HCT116 (cell line): ENCODE measurements at regions not wholly inside any gene's neighbourhood (a gene's known extent, or its start where the extent isn't known, plus 50 kb on each side); places are given as distances from the start of the nearest gene placed in this dataset.

Source experiments
- ATAC-seq: fragments of 200-7000 bp; cut with Tn5 transposase; 2 replicates; pipeline ENCODE4 v1.9.1; 2020; ENCODE audit warnings: mild to moderate bottlenecking, moderate library complexity
- BruUV-seq: library from RNA; stranded (reverse); fragments of 400-500 nt; replicated peaks from 2 replicates; lab custom pipeline; 2021; lab: Mats Ljungman, UMichigan
- CTCF ChIA-PET: fragments of 300-600 bp; sonication (Branson Sonifier 250); formaldehyde crosslinking; loops from one replicate; lab custom pipeline; 2021; ENCODE audit warnings: antibody characterized with exemption; lab: Charles Lee
- POLR2A ChIA-PET: fragments of 300-600, 350-600 bp; sonication (Branson Sonifier 250); formaldehyde crosslinking; loops from one replicate; lab custom pipeline; 2021; ENCODE audit warnings: antibody characterized with exemption; lab: Charles Lee
- RAD21 ChIA-PET, 2 experiments: fragments of 300-600 bp; sonication (Branson Sonifier 250); formaldehyde crosslinking; loops; one replicate each; lab custom pipeline; 2023; ENCODE audit warnings: low total read pairs in 2 of 2; ENCODE audit not compliant: uncharacterized antibody in 2 of 2, unreplicated experiment in 2 of 2, low non-redundant PET in 1 of 2; lab: Charles Lee
- DNase-seq: peaks from one replicate; pipeline ENCODE4 v3.0.0-alpha.2; 2010; ENCODE audit warnings: low read depth, low spot score
- H2AFZ ChIP-seq: fragments of 200-600 bp; shearing (Covaris generic), sonication (generic); 2 replicates; pipeline ENCODE4 v1.6.1; 2017; ENCODE audit warnings: low read depth, mixed run types, mixed read lengths, antibody characterized with exemption, low read length; ENCODE audit not compliant: poor library complexity, severe bottlenecking
- H3K27ac ChIP-seq: 2 replicates; pipeline ENCODE4 v1.5.1; 2012; ENCODE audit warnings: low read depth, low read length
- H3K27me3 ChIP-seq: fragments of 200-600 bp; sonication (generic); 2 replicates; pipeline ENCODE4 v1.6.1; 2016; ENCODE audit warnings: mixed run types, low read length, mixed read lengths; ENCODE audit not compliant: insufficient read depth
- H3K36me3 ChIP-seq, 2 experiments: fragments of 200-500 bp in 1 of 2; fragments of 200-600 bp in 1 of 2; sonication (Bioruptor generic) in 1 of 2; sonication (generic) in 1 of 2; 2 replicates each; pipeline versions ENCODE4 v1.5.1 to v1.6.1; 2014 to 2016; ENCODE audit warnings: low read length in 2 of 2, inconsistent platforms in 1 of 2, mixed read lengths in 1 of 2, mixed run types in 1 of 2; ENCODE audit not compliant: insufficient read depth in 2 of 2, control insufficient read depth in 1 of 2
- H3K4me1 ChIP-seq, 2 experiments: fragments of 200-600 bp in 1 of 2; sonication (generic) in 1 of 2; 2 replicates each; pipeline versions ENCODE4 v1.5.1 to v1.6.1; 2012 to 2017; ENCODE audit warnings: low read length in 2 of 2, inconsistent platforms in 1 of 2, mild to moderate bottlenecking in 1 of 2, mixed read lengths in 1 of 2, mixed run types in 1 of 2, moderate library complexity in 1 of 2; ENCODE audit not compliant: insufficient read depth in 2 of 2, control insufficient read depth in 1 of 2
- H3K4me2 ChIP-seq: fragments of 200-600 bp; sonication (generic); 2 replicates; pipeline ENCODE4 v1.6.1; 2017; ENCODE audit warnings: mixed run types, low read length, mixed read lengths
- H3K4me3 ChIP-seq, 2 experiments: fragments of 200-600 bp in 1 of 2; sonication (generic) in 1 of 2; replicated peaks in 1 of 2; 2 replicates each; pipeline ENCODE4 v1.5.1; 2011 to 2016; ENCODE audit warnings: low read length in 2 of 2, control low read depth in 1 of 2, low read depth in 1 of 2, mild to moderate bottlenecking in 1 of 2, mixed read lengths in 1 of 2, mixed run types in 1 of 2
- H3K79me2 ChIP-seq: fragments of 200-600 bp; sonication (generic); 2 replicates; pipeline ENCODE4 v1.6.1; 2017; ENCODE audit warnings: mild to moderate bottlenecking, mixed run types, low read length, moderate library complexity, mixed read lengths; ENCODE audit not compliant: insufficient read depth
- H3K9ac ChIP-seq: fragments of 200-600 bp; sonication (generic); 2 replicates; pipeline ENCODE4 v1.6.1; 2016; ENCODE audit warnings: low read length, mixed read lengths
- H3K9me2 ChIP-seq: fragments of 200-600 bp; sonication (generic), shearing (Covaris generic); 2 replicates; pipeline ENCODE4 v1.6.1; 2017; ENCODE audit warnings: mixed run types, mild to moderate bottlenecking, moderate library complexity; ENCODE audit not compliant: insufficient read depth
- H3K9me3 ChIP-seq, 2 experiments: fragments of 200-500 bp in 1 of 2; fragments of 200-600 bp in 1 of 2; sonication (Bioruptor generic) in 1 of 2; sonication (generic) in 1 of 2; 2 replicates each; pipeline ENCODE4 v1.6.1; 2014 to 2017; ENCODE audit warnings: low read length in 2 of 2, mixed read lengths in 2 of 2, inconsistent platforms in 1 of 2, low read depth in 1 of 2, mild to moderate bottlenecking in 1 of 2, mixed run types in 1 of 2, moderate library complexity in 1 of 2; ENCODE audit not compliant: control insufficient read depth in 1 of 2, insufficient read depth in 1 of 2
- H4K20me1 ChIP-seq: fragments of 200-600 bp; sonication (generic), shearing (Covaris generic); 2 replicates; pipeline ENCODE4 v1.6.1; 2017; ENCODE audit warnings: mixed run types, mild to moderate bottlenecking, moderate library complexity; ENCODE audit not compliant: insufficient read depth
- ATF3 ChIP-seq: IDR thresholded peaks from 2 replicates; pipeline ENCODE4 v1.6.1; 2012
- CBX3 ChIP-seq: IDR thresholded peaks from 2 replicates; pipeline ENCODE4 v1.6.1; 2012; ENCODE audit warnings: low read depth
- CEBPB ChIP-seq: IDR thresholded peaks from 2 replicates; pipeline ENCODE4 v1.6.1; 2012; ENCODE audit warnings: low read depth
- CTCF ChIP-seq, 3 experiments: fragments of 200-600 bp in 1 of 3; sonication (generic) in 1 of 3; IDR thresholded peaks in 2 of 3; conservative IDR thresholded peaks in 1 of 3; 2 replicates each; pipeline ENCODE4 v1.5.1; 2012 to 2017; ENCODE audit warnings: low read depth in 2 of 3, low read length in 2 of 3, antibody characterized with exemption in 1 of 3, borderline replicate concordance in 1 of 3, control low read depth in 1 of 3, mild to moderate bottlenecking in 1 of 3, mixed read lengths in 1 of 3, mixed run types in 1 of 3, moderate library complexity in 1 of 3; ENCODE audit not compliant: insufficient read depth in 1 of 3
- EGR1 ChIP-seq: IDR thresholded peaks from 2 replicates; pipeline ENCODE4 v1.6.1; 2012; ENCODE audit warnings: low read depth
- EZH2phosphoT487 ChIP-seq: fragments of 200-600 bp; IDR thresholded peaks from 2 replicates; pipeline ENCODE4 v1.6.1; 2018; ENCODE audit warnings: antibody characterized with exemption, borderline replicate concordance
- JUND ChIP-seq: IDR thresholded peaks from 2 replicates; pipeline ENCODE4 v1.6.1; 2012
- POLR2A ChIP-seq: IDR thresholded peaks from 2 replicates; pipeline ENCODE4 v1.7.0; 2011; ENCODE audit warnings: borderline replicate concordance; ENCODE audit not compliant: insufficient read depth, insufficient read length; ENCODE audit errors: extremely low read depth
- RAD21 ChIP-seq: IDR thresholded peaks from 2 replicates; pipeline ENCODE4 v1.6.1; 2012; ENCODE audit warnings: low read depth, mild to moderate bottlenecking
- TCF7L2 ChIP-seq: IDR thresholded peaks from 2 replicates; pipeline ENCODE4 v1.7.0; 2011; ENCODE audit warnings: borderline replicate concordance, inconsistent platforms; ENCODE audit not compliant: insufficient read depth, insufficient read length; ENCODE audit errors: extremely low read depth
- ZFX ChIP-seq: fragments of 450-650 bp; IDR thresholded peaks from 2 replicates; pipeline ENCODE4 v1.6.1; 2017
- ZNF274 ChIP-seq: fragments of 200-500 bp; sonication (Bioruptor generic); IDR thresholded peaks from 2 replicates; pipeline ENCODE4 v1.6.1; 2014; ENCODE audit warnings: mild to moderate bottlenecking, low read depth, low read length, inconsistent platforms
- intact Hi-C: fragments of 100-400 bp; cut with micrococcal nuclease; formaldehyde crosslinking; loops from 2 replicates; pipeline ENCODE4 v1.10.0; 2022

- Histone ChIP-seq H3K9me2 (no peaks in the 10 kb centered on the region), H3K9ac (no peak overlapping the region), H3K36me3 (no peaks in the 10 kb centered on the region), H3K4me2 (no peak overlapping the region), H3K4me3 (no peak overlapping the region), H4K20me1 (no peaks in the 10 kb centered on the region), H3K4me1 (no peaks in the 10 kb centered on the region), H3K9me3 (no peaks in the 10 kb centered on the region), H3K27me3 (no peaks in the 10 kb centered on the region), H3K79me2 (no peaks in the 10 kb centered on the region), H2AFZ (no peak overlapping the region), H3K27ac (no peak overlapping the region)
- intact Hi-C loops, result no loop called here
- ATAC-seq (no peak), DNase-seq (no peak)
- ChIA-PET CTCF (no interaction called here), POLR2A (no interaction called here), RAD21 (no interaction called here)
- TF ChIP-seq ATF3, result no peak
- no peak for TF ChIP-seq JUND
- BruUV-seq, result no TSS peak
Measured at GRCh38 chr12:72888693-72889092, 616.5 kb downstream of the TRHDE start.

- DNase-seq (no peak), ATAC-seq (no peak)
- no peak overlapping the region for H2AFZ ChIP-seq
- no peaks in the 10 kb centered on the region for H3K9me3 ChIP-seq
- BruUV-seq, result no TSS peak
- no peak overlapping the region for H3K4me2 ChIP-seq
- CTCF ChIA-PET, result no interaction called here
- no peaks in the 10 kb centered on the region for H3K27me3 ChIP-seq
- intact Hi-C loops, result no loop called here
- POLR2A ChIA-PET, result no interaction called here
- no peaks in the 10 kb centered on the region for H3K9me2 ChIP-seq
- no peak overlapping the region for H3K27ac ChIP-seq
- no peaks in the 10 kb centered on the region for H3K36me3 ChIP-seq
- no peaks in the 10 kb centered on the region for H4K20me1 ChIP-seq
- H3K79me2 ChIP-seq, result no peaks in the 10 kb centered on the region
- no peaks in the 10 kb centered on the region for H3K4me1 ChIP-seq
- TF ChIP-seq ZFX (no peak), JUND (no peak), CEBPB (no peak), EZH2phosphoT487 (no peak), POLR2A (no peak), TCF7L2 (no peak), CTCF (IDR thresholded peaks at IDR 0.05 in 2 of 3, conservative IDR thresholded peaks at IDR 0.05 in 1 of 3; ENCODE audit: borderline replicate concordance in 1 of 3, insufficient read depth in 1 of 3, low read depth in 2 of 3, low read length in 2 of 3) (no peak), CBX3 (no peak), RAD21 (no peak), ZNF274 (no peak), EGR1 (no peak)
- RAD21 ChIA-PET, result no interaction called here
- no peak overlapping the region for H3K4me3 ChIP-seq
- H3K9ac ChIP-seq, result no peak overlapping the region
Measured at GRCh38 chr12:72889791-72890190, 617.6 kb downstream of the TRHDE start.
